GM12873 (cell line): ENCODE measurements at regions not wholly inside any gene's neighbourhood (a gene's known extent, or its start where the extent isn't known, plus 50 kb on each side); places are given as distances from the start of the nearest gene placed in this dataset.

Experiments
- TF ChIP-seq, protein P1 (sequence below): IDR thresholded peaks from 2 replicates; pipeline ENCODE4 v1.5.1; 2012; ENCODE audit warnings: low read depth, mild to moderate bottlenecking, moderate library complexity, low read length, control low read depth; ENCODE audit not compliant: insufficient read depth; ENCODE audit errors: missing control alignments

DNA sequence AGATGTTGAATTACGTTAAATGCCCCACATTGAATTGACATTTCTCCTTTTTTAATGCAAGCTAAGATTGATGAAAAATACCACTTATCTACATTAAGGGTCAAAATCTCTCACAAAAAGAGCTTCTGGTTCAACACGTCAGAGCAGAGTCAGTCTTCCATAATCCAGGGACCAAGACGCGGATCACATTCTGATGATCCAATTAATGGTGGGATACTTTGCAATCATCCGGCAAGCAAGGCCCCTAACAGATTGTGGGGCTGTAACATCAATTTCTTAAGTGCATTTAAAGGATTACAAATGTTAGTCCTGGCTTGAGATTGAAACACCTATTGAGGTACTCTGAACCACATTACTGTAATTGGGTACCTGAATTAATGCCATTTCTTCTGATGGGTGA lies 120.2 kb upstream of the ESRRG start:
- TF ChIP-seq, protein P1, sequence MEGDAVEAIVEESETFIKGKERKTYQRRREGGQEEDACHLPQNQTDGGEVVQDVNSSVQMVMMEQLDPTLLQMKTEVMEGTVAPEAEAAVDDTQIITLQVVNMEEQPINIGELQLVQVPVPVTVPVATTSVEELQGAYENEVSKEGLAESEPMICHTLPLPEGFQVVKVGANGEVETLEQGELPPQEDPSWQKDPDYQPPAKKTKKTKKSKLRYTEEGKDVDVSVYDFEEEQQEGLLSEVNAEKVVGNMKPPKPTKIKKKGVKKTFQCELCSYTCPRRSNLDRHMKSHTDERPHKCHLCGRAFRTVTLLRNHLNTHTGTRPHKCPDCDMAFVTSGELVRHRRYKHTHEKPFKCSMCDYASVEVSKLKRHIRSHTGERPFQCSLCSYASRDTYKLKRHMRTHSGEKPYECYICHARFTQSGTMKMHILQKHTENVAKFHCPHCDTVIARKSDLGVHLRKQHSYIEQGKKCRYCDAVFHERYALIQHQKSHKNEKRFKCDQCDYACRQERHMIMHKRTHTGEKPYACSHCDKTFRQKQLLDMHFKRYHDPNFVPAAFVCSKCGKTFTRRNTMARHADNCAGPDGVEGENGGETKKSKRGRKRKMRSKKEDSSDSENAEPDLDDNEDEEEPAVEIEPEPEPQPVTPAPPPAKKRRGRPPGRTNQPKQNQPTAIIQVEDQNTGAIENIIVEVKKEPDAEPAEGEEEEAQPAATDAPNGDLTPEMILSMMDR: no peak

DNA sequence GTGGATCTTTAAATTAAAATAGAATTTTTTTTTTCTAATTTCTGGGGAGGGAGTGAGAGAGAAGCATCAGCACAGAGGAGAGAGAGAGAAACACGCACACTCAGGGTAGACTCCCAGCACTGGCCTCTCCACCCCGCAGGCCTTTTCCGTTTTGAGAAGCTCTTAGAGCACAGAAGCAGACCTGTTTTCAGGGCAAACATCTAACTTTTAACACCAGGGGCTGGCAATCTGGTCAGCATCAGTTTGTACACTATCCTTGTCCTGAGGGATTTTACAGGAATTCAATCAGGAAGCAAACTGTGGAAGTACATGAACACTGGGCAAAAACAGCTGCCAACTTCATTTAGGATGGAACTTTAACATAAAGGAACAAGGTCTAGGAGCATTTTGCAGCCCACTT lies 117.9 kb upstream of the ESRRG start:
- TF ChIP-seq, protein P1: no peak

DNA sequence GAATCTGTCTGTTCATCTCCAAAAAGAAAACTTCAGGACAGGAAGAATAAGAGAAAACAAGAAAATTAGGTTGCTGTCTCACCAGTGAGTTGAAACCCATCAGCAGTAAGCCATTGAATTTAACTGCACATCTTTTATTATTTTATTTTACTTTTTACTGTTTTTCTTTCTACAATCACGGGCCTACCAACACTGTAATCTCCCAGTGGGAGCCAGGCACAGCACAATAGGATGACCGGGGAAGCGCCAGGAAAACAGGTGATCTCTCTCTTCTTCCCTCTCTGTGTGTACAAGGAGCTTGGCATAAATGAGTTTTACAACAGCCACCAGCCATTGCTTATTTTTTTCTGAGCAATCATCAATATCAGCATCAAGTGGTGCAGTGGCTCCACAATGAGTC lies 113.1 kb upstream of the ESRRG start:
- TF ChIP-seq, protein P1: no peak

DNA sequence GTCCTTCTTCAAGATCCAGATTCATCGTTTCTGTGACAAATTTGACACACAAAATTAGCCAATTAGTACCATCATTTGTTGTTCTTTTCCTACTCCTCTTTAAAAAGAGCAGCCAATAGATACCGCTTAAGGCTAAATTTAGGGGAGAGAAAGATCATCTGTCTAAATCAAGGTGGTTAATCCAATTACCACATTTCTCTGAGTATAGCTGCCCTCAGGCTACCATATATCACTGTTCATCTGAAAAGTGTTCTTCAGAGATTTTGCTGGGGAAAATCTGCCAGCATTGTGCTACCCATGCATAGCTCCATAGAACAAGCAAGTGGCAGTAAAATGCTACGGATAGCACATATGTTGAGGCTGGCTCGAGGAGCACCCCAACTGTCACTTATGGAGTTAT lies 110.3 kb upstream of the ESRRG start:
- TF ChIP-seq, protein P1: no peak

GRCh38 chr1:216832192-216832591 lies 109.0 kb upstream of the ESRRG start:
- TF ChIP-seq, protein P1: no peak

GRCh38 chr1:216830424-216831210 lies 107.4 kb upstream of the ESRRG start:
- TF ChIP-seq, protein P1: no peak

GRCh38 chr1:216827251-216827650 lies 104.0 kb upstream of the ESRRG start:
- TF ChIP-seq, protein P1: no peak
